Tibial nerve (tissue), 4 donors: ENCODE measurements at regions not wholly inside any gene's neighbourhood (a gene's known extent, or its start where the extent isn't known, plus 50 kb on each side); places are given as distances from the start of the nearest gene placed in this dataset.

Experiments
- DNase-seq, 2 donors: peaks; one replicate each; pipeline ENCODE4 v3.0.0-alpha.2; 2019; ENCODE audit warnings: low spot score in 2 of 2
- H3K27ac ChIP-seq, 4 donors: fragments of 200-600 bp; sonication (generic) in 3 of 4; one replicate each; pipeline ENCODE4 v1.5.1; 2017 to 2019; ENCODE audit warnings: mild to moderate bottlenecking in 1 of 4
- H3K27me3 ChIP-seq, 2 donors: fragments of 200-600 bp; sonication (generic) in 1 of 2; one replicate each; pipeline versions ENCODE4 v1.5.1 to v1.6.0; 2017 to 2019
- H3K36me3 ChIP-seq, 3 donors: fragments of 200-600 bp; sonication (generic); one replicate each; pipeline ENCODE4 v1.5.1; 2018 to 2019
- H3K4me1 ChIP-seq, 4 donors: fragments of 200-600 bp; sonication (generic) in 3 of 4; one replicate each; pipeline ENCODE4 v1.5.1; 2017 to 2019
- H3K4me3 ChIP-seq, 4 donors: fragments of 200-600 bp; sonication (generic) in 3 of 4; one replicate each; pipeline ENCODE4 v1.5.1; 2017 to 2019; ENCODE audit warnings: mild to moderate bottlenecking in 1 of 4, moderate library complexity in 1 of 4
- H3K9me3 ChIP-seq, 4 donors: fragments of 200-600 bp; sonication (generic) in 3 of 4; one replicate each; pipeline ENCODE4 v1.5.1; 2017 to 2019
- EP300 ChIP-seq, 2 donors: sonication (generic); formaldehyde crosslinking; IDR thresholded peaks; one replicate each; pipeline ENCODE4 v1.6.1; 2017; ENCODE audit warnings: antibody characterized with exemption in 2 of 2, mild to moderate bottlenecking in 1 of 2
- POLR2A ChIP-seq, 2 donors: fragments of 450-650 bp; IDR thresholded peaks; one replicate each; pipeline ENCODE4 v1.6.1; 2017; ENCODE audit warnings: antibody characterized with exemption in 2 of 2, mild to moderate bottlenecking in 2 of 2, moderate library complexity in 2 of 2
- WGBS, 2 donors: methylation state at CpG; one replicate each; pipeline ENCODE4 v1.1.5; 2018; 5-methylcytosine and 5-hydroxymethylcytosine counted together
- TF ChIP-seq, protein P1 (sequence below), 5 experiments: fragments of 200-600 bp in 3 of 5; fragments of 450-650 bp in 2 of 5; sonication (generic) in 3 of 5; IDR thresholded peaks; one replicate each; pipeline ENCODE4 v1.5.1; 2016 to 2019; ENCODE audit warnings: antibody characterized with exemption in 5 of 5, mild to moderate bottlenecking in 3 of 5, moderate library complexity in 2 of 5

DNA sequence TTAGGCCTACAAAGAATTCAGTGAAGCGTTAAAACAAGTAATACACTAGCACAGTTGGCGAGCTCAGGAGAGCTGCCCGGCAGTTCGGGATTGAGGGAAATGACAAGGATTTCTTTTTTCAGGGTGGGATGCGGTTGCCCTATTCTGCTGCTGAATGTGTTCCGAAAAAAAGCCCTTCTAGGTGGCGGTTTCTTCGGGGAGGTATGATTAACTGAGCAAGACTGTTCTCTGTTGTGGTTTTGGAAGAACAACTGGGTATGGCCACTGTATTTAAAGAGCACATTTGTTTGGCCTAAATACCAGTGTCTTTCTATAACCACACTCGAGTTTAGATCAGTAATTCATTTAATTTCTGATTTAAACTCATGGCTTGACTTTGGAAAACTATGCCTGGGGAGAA is 459.7 kb upstream of the FAT1 start:
- Histone ChIP-seq H3K9me3 (no peaks in the 10 kb centered on the region), H3K36me3 (no peaks in the 10 kb centered on the region), H3K27me3 (no peaks in the 10 kb centered on the region), H3K4me3 (no peak overlapping the region), H3K4me1 (peaks cover 0 to 12% (median 0%) of the 10 kb centered on the region in 4 donors), H3K27ac (no peak overlapping the region)
- TF ChIP-seq EP300 (IDR thresholded peaks at IDR 0.05) (no peak), POLR2A (IDR thresholded peaks at IDR 0.05) (no peak)
- TF ChIP-seq, protein P1, sequence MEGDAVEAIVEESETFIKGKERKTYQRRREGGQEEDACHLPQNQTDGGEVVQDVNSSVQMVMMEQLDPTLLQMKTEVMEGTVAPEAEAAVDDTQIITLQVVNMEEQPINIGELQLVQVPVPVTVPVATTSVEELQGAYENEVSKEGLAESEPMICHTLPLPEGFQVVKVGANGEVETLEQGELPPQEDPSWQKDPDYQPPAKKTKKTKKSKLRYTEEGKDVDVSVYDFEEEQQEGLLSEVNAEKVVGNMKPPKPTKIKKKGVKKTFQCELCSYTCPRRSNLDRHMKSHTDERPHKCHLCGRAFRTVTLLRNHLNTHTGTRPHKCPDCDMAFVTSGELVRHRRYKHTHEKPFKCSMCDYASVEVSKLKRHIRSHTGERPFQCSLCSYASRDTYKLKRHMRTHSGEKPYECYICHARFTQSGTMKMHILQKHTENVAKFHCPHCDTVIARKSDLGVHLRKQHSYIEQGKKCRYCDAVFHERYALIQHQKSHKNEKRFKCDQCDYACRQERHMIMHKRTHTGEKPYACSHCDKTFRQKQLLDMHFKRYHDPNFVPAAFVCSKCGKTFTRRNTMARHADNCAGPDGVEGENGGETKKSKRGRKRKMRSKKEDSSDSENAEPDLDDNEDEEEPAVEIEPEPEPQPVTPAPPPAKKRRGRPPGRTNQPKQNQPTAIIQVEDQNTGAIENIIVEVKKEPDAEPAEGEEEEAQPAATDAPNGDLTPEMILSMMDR (IDR thresholded peaks at IDR 0.05) = no peak
- DNase-seq = no peak
- 86% methylated on average over 9 of the region's 9 CpGs for WGBS, 2 donors

DNA sequence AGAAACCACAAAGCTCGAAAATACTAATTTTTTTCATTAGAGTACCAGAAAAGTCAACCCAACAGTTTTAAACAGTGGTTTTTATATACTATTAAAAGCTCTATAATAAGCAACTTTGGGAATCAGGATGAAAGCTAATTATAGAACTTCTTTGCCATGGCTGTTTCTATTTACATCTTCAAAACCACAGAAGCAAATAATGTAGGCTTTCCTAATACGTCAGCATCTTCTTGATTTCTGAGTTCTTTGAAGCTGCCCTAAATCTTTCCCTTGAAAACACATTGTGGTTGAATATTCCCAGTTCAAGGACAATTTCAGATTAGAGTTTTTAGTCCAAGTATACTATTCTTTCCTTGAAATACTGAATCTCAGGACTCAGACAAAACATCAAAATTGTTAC is 460.2 kb upstream of the FAT1 start:
- Histone ChIP-seq H3K9me3 (no peaks in the 10 kb centered on the region), H3K4me1 (peaks cover 0 to 7% (median 0%) of the 10 kb centered on the region in 4 donors), H3K36me3 (no peaks in the 10 kb centered on the region), H3K27ac (no peak overlapping the region), H3K4me3 (no peak overlapping the region), H3K27me3 (no peaks in the 10 kb centered on the region)
- DNase-seq = no peak
- TF ChIP-seq, protein P1 (IDR thresholded peaks at IDR 0.05) = no peak
- TF ChIP-seq POLR2A (IDR thresholded peaks at IDR 0.05) (no peak), EP300 (IDR thresholded peaks at IDR 0.05) (no peak)
- 63 to 64% methylated on average over 2 of the region's 2 CpGs for WGBS, 2 donors

DNA sequence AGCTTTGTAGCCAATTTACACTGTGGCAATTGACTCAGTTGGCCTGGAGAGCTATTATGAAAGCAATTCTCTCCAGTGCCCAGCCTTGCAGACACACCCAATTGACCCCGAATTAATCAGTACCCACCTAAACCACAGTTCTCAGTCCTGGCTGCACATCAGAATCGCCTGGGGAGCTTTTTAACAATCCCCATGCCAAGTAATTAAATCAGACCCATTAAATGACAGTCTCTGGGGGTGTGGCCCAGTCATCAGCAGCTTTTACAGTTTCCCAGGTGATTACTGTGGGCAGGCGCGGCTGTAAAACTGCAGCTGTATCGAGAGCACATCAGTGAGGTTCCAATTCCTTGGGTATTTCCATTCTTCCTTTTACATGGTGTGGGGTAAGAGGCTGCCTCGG is 460.9 kb upstream of the FAT1 start:
- WGBS, 2 donors = 43 to 44% methylated on average over 6 of the region's 6 CpGs
- H3K36me3 ChIP-seq = no peaks in the 10 kb centered on the region
- no peak for DNase-seq
- no peaks in the 10 kb centered on the region for H3K9me3 ChIP-seq
- no peak for TF ChIP-seq POLR2A (IDR thresholded peaks at IDR 0.05)
- peaks cover 0 to under 1% (median 0%) of the 10 kb centered on the region in 4 donors for H3K4me1 ChIP-seq
- no peak overlapping the region for H3K27ac ChIP-seq
- H3K27me3 ChIP-seq = no peaks in the 10 kb centered on the region
- no peak overlapping the region for H3K4me3 ChIP-seq

DNA sequence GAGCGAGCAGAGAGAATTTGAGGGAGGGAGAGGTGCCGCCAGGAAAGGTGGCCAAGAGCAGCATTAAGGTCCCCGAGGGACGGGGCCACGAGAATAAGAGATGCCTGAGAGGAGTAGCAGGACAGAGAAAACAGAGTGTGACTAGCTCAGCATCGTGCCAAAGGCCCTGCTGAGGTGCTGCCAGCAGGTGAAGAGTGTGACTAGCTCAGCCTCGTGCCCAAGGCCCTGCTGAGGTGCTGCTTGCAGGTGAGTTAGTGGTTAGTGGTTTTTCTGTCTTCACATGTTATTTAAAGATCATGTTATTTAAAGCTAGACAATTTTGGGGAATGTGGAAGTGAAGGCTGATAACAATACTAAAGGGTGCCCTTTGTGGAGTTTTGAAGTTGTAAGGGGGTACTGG is 464.5 kb upstream of the FAT1 start:
- no peak overlapping the region for H3K4me3 ChIP-seq
- no peaks in the 10 kb centered on the region for H3K27me3 ChIP-seq
- H3K27ac ChIP-seq = no peak overlapping the region
- H3K36me3 ChIP-seq = no peaks in the 10 kb centered on the region
- no peak for DNase-seq
- no peaks in the 10 kb centered on the region for H3K9me3 ChIP-seq
- WGBS, 2 donors = 60 to 65% methylated on average over 7 of the region's 7 CpGs
- TF ChIP-seq EP300 (IDR thresholded peaks at IDR 0.05) = no peak
- TF ChIP-seq POLR2A (IDR thresholded peaks at IDR 0.05) = no peak
- TF ChIP-seq, protein P1 (IDR thresholded peaks at IDR 0.05) = no peak
- peaks cover 0 to 4% (median 0%) of the 10 kb centered on the region in 4 donors for H3K4me1 ChIP-seq

DNA sequence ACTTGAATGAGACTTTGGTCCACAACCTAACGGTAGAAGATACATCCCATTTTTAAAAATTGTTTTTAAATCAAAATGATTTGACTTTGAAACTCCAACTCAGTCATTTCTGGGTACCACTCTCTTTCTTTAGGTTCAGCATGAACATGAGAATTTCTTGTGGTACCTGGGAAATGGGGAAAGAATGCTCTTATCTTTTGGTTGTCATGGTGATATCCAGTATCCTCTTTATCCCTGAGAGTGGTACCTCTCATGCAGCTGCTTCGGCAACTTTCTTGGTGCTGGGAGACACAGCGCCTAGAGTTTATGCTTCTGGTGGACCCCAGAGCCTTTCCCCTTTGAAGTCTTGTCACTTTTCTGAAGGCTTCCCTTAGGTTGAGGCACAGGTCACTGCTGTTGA is 465.1 kb upstream of the FAT1 start:
- TF ChIP-seq, protein P1 (IDR thresholded peaks at IDR 0.05) = no peak
- TF ChIP-seq EP300 (IDR thresholded peaks at IDR 0.05) = no peak
- TF ChIP-seq POLR2A (IDR thresholded peaks at IDR 0.05) = no peak
- WGBS, 2 donors = 92 to 93% methylated on average over 3 of the region's 3 CpGs
- Histone ChIP-seq H3K27me3 (no peaks in the 10 kb centered on the region), H3K9me3 (no peaks in the 10 kb centered on the region), H3K27ac (no peak overlapping the region), H3K36me3 (no peaks in the 10 kb centered on the region), H3K4me3 (no peak overlapping the region), H3K4me1 (peaks cover 0 to 6% (median 0%) of the 10 kb centered on the region in 4 donors)
- DNase-seq = no peak

- 28 to 33% methylated on average over 1 of the region's 1 CpG for WGBS, 2 donors
- no peak for TF ChIP-seq POLR2A (IDR thresholded peaks at IDR 0.05)
- TF ChIP-seq EP300 (IDR thresholded peaks at IDR 0.05) = no peak
- TF ChIP-seq, protein P1 (IDR thresholded peaks at IDR 0.05) = no peak
- DNase-seq = no peak
- no peak overlapping the region for H3K27ac ChIP-seq
- H3K4me3 ChIP-seq = no peak overlapping the region
- no peaks in the 10 kb centered on the region for H3K27me3 ChIP-seq
- H3K4me1 ChIP-seq = peaks cover 0 to 6% (median 0%) of the 10 kb centered on the region in 4 donors
- H3K9me3 ChIP-seq = no peaks in the 10 kb centered on the region
- no peaks in the 10 kb centered on the region for H3K36me3 ChIP-seq
Observed at GRCh38 chr4:187190390-187190789, 466.7 kb upstream of the FAT1 start.
